ENCODE measurements at regions not wholly inside any gene's neighbourhood (a gene's known extent, or its start where the extent isn't known, plus 50 kb on each side); places are given as distances from the start of the nearest gene placed in this dataset.

DNA sequence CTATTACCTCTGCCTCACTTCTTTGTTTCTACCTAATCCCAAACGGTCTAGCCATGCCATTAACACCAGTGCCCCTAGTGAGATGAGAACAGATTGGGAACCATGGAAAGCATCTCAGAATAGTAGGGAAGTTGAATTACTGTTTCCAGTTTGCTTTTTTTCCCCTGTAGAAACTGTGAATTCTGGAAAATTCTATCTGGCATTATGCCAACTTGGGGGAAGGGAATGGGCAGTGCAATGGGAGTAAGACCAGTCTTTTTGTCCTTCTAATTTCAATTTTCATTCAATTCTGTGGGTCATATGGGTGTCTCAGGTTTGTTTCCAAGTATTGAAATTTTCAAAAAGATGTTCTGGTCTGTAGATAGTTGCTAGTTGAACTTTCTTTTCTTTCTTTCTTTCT lies 1666.1 kb downstream of the SLITRK1 start:
- H3K4me1 ChIP-seq: no peaks in the 10 kb centered on the region
- TF ChIP-seq CTCF (IDR thresholded peaks at IDR 0.05): no peak
- H3K27ac ChIP-seq: no peak overlapping the region
- intact Hi-C loops (cut with DNase I; ENCODE audit: low total_unique reads): no loop called here
- H3K4me3 ChIP-seq: no peak overlapping the region
- no peak for DNase-seq
- H3K27me3 ChIP-seq: no peaks in the 10 kb centered on the region
- no peaks in the 10 kb centered on the region for H3K36me3 ChIP-seq
- peaks cover 0 to 9% of the 10 kb centered on the region in 2 donors for H3K9me3 ChIP-seq

DNA sequence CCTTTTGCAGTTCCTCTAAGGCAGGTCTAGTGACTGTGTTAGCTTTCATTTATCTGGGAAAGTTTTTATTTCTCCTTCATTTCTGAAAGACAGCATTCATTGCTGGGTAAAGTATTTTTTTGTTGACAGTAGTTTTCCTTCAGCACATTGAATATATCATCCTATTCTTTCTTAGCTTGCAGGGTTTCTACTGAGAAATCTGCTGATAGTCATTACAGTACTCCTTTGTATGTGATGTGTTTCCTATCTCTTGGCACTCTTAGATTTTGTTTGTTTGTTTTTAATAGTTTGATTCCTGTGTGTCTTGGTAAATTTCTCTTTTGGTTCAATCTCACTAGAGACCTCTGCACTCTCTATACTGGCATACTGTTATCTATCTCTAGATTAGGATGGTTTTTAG lies 1667.9 kb downstream of the SLITRK1 start:
- TF ChIP-seq POLR2A (IDR thresholded peaks at IDR 0.05) (no peak), CTCF (IDR thresholded peaks at IDR 0.05) (no peak)
- intact Hi-C loops (cut with DNase I; ENCODE audit: low total_unique reads): no loop called here
- Histone ChIP-seq H3K4me1 (no peaks in the 10 kb centered on the region), H3K9me3 (peaks cover 0 to 9% of the 10 kb centered on the region in 2 donors), H3K4me3 (no peak overlapping the region), H3K27ac (no peak overlapping the region), H3K27me3 (no peaks in the 10 kb centered on the region), H3K36me3 (no peaks in the 10 kb centered on the region)
- DNase-seq: no peak

DNA sequence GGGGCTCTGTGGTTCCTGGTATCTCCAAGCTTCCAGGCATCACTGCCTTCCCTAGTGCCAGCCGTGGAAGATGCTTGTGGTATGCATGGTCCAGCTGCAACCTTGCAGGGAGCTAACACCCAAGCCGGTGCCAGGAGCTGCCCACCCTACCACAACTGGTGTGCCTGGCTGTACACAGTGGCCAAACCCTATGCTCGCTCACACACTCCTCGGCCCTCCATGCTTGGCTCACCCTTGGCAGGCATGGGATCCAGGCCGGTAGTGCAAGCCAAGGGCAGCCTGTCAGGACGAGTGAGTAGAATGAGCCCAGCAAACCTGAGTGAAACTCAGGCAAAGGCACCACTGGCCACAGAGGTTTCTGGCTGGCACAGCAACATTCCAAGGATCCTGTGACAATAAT lies 1676.0 kb downstream of the SLITRK1 start:
- DNase-seq: no peak
- Histone ChIP-seq H3K27ac (no peak overlapping the region), H3K4me3 (no peak overlapping the region), H3K27me3 (no peaks in the 10 kb centered on the region), H3K36me3 (no peaks in the 10 kb centered on the region), H3K9me3 (no peaks in the 10 kb centered on the region), H3K4me1 (no peaks in the 10 kb centered on the region)
- no peak for TF ChIP-seq POLR2A (IDR thresholded peaks at IDR 0.05)
- TF ChIP-seq CTCF (IDR thresholded peaks at IDR 0.05): no peak
- intact Hi-C loops (cut with DNase I; ENCODE audit: low total_unique reads): no loop called here

DNA sequence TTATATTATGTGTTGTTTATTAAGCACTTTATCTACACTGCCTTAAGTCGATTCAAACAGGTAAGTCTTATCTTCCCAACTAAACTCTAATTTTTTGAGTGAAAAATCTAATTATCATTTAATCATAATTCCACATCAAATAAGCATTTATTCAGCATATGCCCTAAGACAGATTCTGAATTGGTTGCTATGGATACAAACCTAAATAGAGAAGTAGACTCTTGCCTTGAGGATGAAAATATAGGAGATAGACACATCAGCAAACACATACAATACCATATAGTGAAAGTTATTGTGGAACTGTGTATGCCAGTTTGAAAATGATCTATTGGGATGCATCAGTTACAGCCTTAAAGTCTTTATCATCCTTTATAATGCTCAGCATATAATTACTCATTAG lies 1679.9 kb downstream of the SLITRK1 start:
- Histone ChIP-seq H3K36me3 (no peaks in the 10 kb centered on the region), H3K27me3 (no peaks in the 10 kb centered on the region), H3K4me1 (no peaks in the 10 kb centered on the region), H3K27ac (no peak overlapping the region), H3K9me3 (no peaks in the 10 kb centered on the region), H3K4me3 (no peak overlapping the region)
- no peak for DNase-seq
- intact Hi-C loops (cut with DNase I; ENCODE audit: low total_unique reads): no loop called here
- TF ChIP-seq POLR2A (IDR thresholded peaks at IDR 0.05) (no peak), CTCF (IDR thresholded peaks at IDR 0.05) (no peak)

GRCh38 chr13:82196087-82196486 lies 1686.2 kb downstream of the SLITRK1 start:
- Histone ChIP-seq H3K4me1 (no peaks in the 10 kb centered on the region), H3K36me3 (no peaks in the 10 kb centered on the region), H3K27me3 (no peaks in the 10 kb centered on the region), H3K4me3 (no peak overlapping the region), H3K27ac (no peak overlapping the region), H3K9me3 (no peaks in the 10 kb centered on the region)
- intact Hi-C loops (cut with DNase I; ENCODE audit: low total_unique reads): no loop called here
- DNase-seq: no peak
- TF ChIP-seq CTCF (IDR thresholded peaks at IDR 0.05) (no peak), POLR2A (IDR thresholded peaks at IDR 0.05) (no peak)
